ENCODE measurements at regions not wholly inside any gene's neighbourhood (a gene's known extent, or its start where the extent isn't known, plus 50 kb on each side); places are given as distances from the start of the nearest gene placed in this dataset.
"Not testable (repeated sequence)": the region's sequence is repeated elsewhere in the genome, so short reads cannot be mapped to it uniquely, and the experiment has no call there.

- no peak for DNase-seq (ENCODE audit: low read depth in 2 of 2)
Observed at GRCh38 chr5:60077292-60077691, 183.8 kb upstream of the PDE4D start.

DNA sequence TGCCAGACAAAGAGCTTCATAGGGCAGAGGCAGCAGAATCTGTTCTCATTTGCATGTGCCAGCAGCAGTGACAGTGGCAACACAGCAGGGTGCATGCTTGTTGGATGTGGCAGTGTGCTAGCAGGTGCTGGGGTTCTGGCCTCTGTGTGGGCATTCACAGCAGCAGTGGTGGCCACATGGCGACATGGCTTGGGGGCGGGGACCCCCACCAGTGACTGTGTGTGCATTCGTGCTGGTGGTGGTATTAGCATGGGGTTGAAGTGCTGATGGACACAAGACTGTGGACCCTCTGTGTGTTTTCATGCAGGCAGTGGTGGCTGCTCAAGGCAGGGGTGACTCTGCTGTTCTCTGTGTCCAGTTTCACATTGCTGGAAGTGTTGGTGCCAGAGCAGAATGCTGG, 183.2 kb upstream of the PDE4D start:
- no peak for DNase-seq (ENCODE audit: low read depth in 2 of 2)

DNA sequence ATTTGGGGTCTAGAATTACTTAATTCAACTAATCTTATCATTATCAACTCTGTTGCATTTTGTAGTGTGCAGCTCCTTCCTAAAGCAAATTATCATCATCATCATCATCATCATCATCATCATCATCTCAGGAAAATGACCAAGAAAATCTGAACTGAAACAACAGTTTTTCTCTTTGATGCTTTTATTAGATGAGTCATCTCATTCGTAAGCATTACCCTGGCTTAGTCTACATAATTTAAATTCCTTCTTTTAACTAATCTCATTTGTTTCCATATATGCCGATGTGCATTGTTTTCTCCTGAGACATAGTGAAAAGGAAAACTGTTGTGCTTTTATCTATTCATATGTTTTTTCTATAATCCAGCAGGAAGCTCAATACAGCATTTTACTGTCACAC, 173.0 kb upstream of the PDE4D start:
- DNase-seq (ENCODE audit: low read depth in 2 of 2) = no peak

- DNase-seq (ENCODE audit: low read depth in 2 of 2) = no peak
Observed at GRCh38 chr5:60060389-60060788, 166.9 kb upstream of the PDE4D start.

GRCh38 chr5:60056191-60056590, 162.7 kb upstream of the PDE4D start:
- no peak for DNase-seq (ENCODE audit: low read depth in 2 of 2)

DNA sequence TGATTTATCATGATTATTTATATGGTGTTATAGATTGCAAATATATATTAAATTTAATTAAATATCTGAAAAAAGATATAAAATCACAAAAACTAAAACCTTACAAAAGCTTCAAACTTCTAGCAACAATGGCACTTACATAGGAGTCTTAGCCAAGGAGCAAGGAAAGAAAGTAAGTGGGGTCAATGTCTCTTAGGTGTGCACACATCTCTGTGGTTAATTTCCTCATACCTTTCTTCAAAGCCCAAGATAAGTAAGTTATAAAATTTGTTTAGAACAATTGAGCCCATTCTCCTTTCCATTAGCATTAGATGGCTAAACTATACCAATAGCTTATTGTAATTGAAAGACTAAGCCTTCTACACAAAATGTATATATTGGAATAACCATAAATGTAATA, 161.6 kb upstream of the PDE4D start:
- no peak for DNase-seq (ENCODE audit: low read depth in 2 of 2)

- DNase-seq (ENCODE audit: low read depth in 2 of 2) = not testable (repeated sequence)
Observed at GRCh38 chr5:60041996-60042664, 148.6 kb upstream of the PDE4D start.

DNA sequence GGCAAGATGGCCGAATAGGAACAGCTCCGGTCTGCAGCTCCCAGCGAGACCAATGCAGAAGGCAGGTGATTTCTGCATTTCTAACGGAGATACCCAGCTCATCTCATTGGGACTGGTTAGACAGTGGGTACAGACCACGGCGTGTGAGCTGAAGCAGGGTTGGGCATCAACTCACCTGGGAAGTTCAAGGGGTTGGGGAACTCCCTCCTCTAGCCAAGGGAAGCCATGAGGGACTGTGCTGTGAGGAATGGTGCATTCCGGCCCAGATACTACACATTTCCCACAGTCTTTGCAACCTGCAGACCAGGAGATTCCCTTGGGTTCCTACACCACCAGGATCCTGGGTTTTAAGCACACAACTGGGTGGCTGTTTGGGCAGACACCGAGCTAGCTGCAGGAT, 148.0 kb upstream of the PDE4D start:
- not testable (repeated sequence) for DNase-seq (ENCODE audit: low read depth in 2 of 2)

DNA sequence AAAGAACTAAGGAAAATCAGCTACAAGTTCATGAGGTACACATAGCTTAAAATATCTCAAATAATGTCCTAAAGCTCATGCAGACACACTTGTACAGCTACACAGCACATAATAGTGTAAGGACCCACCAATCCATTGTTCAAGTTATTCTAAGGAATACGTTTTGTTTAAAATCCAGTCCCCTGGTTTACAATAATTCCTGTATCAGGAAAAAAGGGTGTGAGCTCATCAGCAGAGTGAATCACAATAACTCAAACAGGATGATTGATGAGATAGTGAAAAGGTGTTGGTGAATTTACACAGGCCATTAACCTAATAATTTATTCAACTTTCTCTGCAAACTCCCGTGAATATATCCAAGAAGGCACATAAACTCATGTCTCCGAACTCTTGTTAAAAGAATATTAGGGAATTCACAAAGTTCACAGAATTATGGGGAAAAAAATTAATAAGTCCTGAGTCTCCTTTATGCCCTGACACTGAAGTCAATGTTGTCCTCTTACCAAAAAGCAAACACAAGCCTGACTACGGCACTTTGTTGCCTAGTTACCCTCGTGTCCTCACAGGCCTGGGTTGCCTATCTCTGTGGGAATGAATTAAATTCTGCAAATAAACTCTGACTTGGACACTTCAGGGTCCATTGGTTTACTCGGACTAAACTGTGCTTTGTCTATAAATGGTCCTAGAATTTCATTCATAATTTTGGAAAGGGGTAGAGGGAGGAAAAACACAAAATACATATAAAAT, 142.8 kb upstream of the PDE4D start:
- DNase-seq (ENCODE audit: low read depth in 2 of 2) = no peak

DNA sequence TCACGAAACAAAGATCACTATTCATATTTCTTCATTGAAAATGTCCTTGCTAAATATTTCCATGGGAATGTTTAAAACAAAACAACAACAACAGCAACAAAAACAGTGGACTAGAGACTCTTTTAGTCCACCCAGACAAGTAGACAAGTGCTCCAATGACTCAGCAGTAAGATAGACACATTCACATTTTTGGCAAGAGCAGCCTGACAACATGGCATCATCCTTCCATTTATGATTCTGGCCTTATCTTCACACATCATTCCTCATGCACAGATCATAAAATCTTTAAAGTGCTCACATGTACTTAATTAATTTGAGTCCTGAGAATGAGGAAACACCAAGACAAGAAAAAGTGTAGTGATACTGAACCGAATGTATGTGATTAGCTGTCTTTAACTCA, 132.6 kb upstream of the PDE4D start:
- no peak for DNase-seq (ENCODE audit: low read depth in 2 of 2)

- DNase-seq (ENCODE audit: low read depth in 2 of 2) = no peak
Observed at GRCh38 chr5:60024104-60024503, 130.6 kb upstream of the PDE4D start.

DNA sequence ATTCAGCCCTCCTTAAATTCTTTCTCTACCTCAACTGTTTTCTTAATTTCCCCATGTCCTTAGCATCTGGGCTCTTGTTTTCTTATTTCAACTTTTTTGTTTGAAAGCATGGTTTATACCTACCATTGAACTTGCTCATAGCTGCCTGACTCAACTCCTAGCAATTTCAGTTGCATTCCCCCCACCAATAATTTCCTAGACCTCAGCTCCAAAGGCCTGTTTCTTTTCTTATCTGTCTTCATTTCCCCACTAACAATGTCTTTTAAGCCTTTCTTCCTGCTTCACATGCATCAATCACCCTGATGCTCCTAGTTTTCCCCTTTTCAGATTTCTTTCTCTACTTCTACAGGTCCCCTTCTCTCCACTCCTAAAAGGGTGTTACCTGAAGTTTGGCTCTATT, 129.7 kb upstream of the PDE4D start:
- DNase-seq (ENCODE audit: low read depth in 2 of 2) = no peak

DNA sequence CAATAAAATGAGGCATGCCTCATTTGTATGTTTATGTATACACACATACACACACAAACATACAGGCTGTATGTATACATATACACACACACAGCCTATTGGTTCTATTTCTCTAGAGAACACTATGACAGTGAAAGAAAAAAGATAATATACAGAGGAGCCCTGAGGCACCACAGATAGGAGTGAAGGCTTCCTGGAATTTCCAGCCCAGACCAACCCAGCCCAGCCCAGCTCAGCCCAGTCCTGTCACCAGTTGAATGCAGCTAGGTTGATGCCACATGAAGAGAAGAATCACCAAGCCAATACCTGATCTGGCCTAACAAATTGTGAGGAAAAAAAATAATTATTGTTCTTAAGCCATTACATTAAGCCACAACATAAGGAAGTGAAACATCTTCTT, 126.9 kb upstream of the PDE4D start:
- no peak for DNase-seq (ENCODE audit: low read depth in 2 of 2)

DNA sequence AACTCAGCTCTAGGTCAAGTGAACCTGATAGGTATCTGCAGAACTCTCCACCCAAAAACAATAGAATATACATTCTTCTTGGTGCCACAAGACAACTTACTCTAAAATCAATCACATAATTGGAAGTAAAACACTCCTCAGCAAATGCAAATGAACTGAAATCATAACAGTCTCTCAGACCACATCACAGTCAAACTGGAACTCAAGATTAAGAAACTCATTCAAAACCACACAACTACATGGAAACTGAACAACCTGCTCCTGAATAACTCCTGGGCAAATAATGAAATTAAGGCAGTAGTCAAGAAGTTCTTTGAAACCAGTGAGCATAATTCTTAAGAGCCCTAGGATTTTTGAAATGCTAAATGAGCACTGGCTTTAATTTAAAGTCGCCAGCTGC, 125.4 kb upstream of the PDE4D start:
- not testable (repeated sequence) for DNase-seq (ENCODE audit: low read depth in 2 of 2)

- DNase-seq (ENCODE audit: low read depth in 2 of 2) = no peak
Observed at GRCh38 chr5:60018091-60018490, 124.6 kb upstream of the PDE4D start.

- no peak for DNase-seq (ENCODE audit: low read depth in 2 of 2)
Observed at GRCh38 chr5:60014331-60014730, 120.8 kb upstream of the PDE4D start.

GRCh38 chr5:60010853-60011252, 117.3 kb upstream of the PDE4D start:
- no peak for DNase-seq (ENCODE audit: low read depth in 2 of 2)

DNA sequence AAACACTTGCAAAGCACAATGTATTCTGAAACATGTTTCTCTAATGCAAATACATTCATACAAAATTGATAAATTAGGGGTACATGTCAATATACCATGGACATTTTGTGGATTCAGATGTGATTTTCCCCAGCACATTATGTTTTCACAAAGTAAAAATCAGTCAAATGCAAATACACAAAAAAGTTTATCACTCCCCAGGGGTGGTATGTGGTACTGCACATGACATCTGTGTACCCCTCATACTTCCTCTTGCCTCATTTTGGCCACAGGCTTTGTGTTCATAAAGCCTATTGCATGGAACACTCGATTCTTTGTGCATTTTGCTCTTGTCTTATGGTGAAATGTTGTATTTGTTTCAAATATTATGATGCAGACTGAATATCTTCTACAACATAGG, 116.8 kb upstream of the PDE4D start:
- DNase-seq (ENCODE audit: low read depth in 2 of 2) = no peak

- DNase-seq (ENCODE audit: low read depth in 2 of 2) = no peak
Observed at GRCh38 chr5:60007729-60008128, 114.2 kb upstream of the PDE4D start.

- no peak for DNase-seq (ENCODE audit: low read depth in 2 of 2)
Observed at GRCh38 chr5:59999056-59999455, 105.5 kb upstream of the PDE4D start.

GRCh38 chr5:59992206-59992605, 98.7 kb upstream of the PDE4D start:
- DNase-seq (ENCODE audit: low read depth in 2 of 2) = no peak

GRCh38 chr5:59988396-59988795, 94.9 kb upstream of the PDE4D start:
- DNase-seq (ENCODE audit: low read depth in 2 of 2) = no peak

DNA sequence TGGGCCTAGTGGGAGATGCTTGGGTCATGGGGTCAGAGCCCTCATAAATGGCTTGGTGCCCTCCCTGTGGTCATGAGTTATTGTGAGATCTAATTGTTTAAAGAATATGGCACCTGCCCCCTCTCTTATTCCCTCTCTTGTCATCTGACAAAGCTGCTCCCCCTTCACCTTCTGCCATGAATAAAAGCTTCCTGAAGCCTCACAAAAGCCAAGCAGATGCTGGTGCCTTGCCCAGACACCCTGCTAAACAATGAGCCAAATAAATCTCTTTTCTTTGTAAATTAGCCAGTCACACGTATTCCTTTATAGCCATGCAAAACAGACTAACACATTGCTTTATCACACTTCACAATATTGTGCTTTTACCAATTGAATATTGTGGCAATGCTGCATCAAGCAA, 82.8 kb upstream of the PDE4D start:
- DNase-seq (ENCODE audit: low read depth in 2 of 2) = no peak

- no peak for DNase-seq (ENCODE audit: low read depth in 2 of 2)
Observed at GRCh38 chr5:59972043-59972442, 78.5 kb upstream of the PDE4D start.
